Caco-2 (cell line): ENCODE measurements at regions not wholly inside any gene's neighbourhood (a gene's known extent, or its start where the extent isn't known, plus 50 kb on each side); places are given as distances from the start of the nearest gene placed in this dataset.

ENCODE experiments used
- BruUV-seq: library from RNA; stranded (reverse); fragments of 400-500 nt; replicated peaks from 2 replicates; lab custom pipeline; 2021; lab: Mats Ljungman, UMichigan
- CTCF ChIA-PET: fragments of 300-600 bp; sonication (Branson Sonifier 250); formaldehyde crosslinking; loops from one replicate; lab custom pipeline; 2022; ENCODE audit warnings: antibody characterized with exemption; lab: Charles Lee
- POLR2A ChIA-PET: fragments of 300-600 bp; sonication (Branson Sonifier 250); formaldehyde crosslinking; loops from one replicate; lab custom pipeline; 2022; ENCODE audit warnings: antibody characterized with exemption; lab: Charles Lee
- DNase-seq, 2 experiments: peaks; one replicate each; pipeline versions ENCODE4 v3.0.0 to v3.0.0-alpha.2; 2020 to 2022
- H3K27me3 ChIP-seq: replicated peaks from 2 replicates; pipeline ENCODE4 v1.6.0; 2011; ENCODE audit warnings: low read length; ENCODE audit not compliant: control insufficient read depth, insufficient read depth
- H3K36me3 ChIP-seq: 2 replicates; pipeline ENCODE4 v1.5.1; 2011; ENCODE audit warnings: low read length; ENCODE audit not compliant: control insufficient read depth, insufficient read depth
- H3K4me1 ChIP-seq: fragments of 250-450 bp; sonication (Bioruptor Pico); 2 replicates; pipeline ENCODE4 v1.5.1; 2020; ENCODE audit warnings: mild to moderate bottlenecking
- H3K4me3 ChIP-seq: 2 replicates; pipeline ENCODE4 v1.5.1; 2011; ENCODE audit warnings: low read depth, mild to moderate bottlenecking, control low read depth, low read length
- H3K9me3 ChIP-seq: fragments of 250-450 bp; sonication (Bioruptor Pico); 2 replicates; pipeline ENCODE4 v1.5.1; 2020; ENCODE audit warnings: mild to moderate bottlenecking, moderate library complexity
- H3K27ac Mint-ChIP-seq: one replicate; pipeline ENCODE4 v1.8.0; 2022; ENCODE audit warnings: mixed read lengths; ENCODE audit not compliant: unreplicated experiment
- H3K27me3 Mint-ChIP-seq: one replicate; pipeline ENCODE4 v1.8.0; 2022; ENCODE audit warnings: mixed read lengths; ENCODE audit not compliant: insufficient read depth, unreplicated experiment
- H3K36me3 Mint-ChIP-seq: one replicate; pipeline ENCODE4 v1.8.0; 2022; ENCODE audit warnings: mild to moderate bottlenecking, mixed read lengths; ENCODE audit not compliant: insufficient read depth, unreplicated experiment
- H3K4me1 Mint-ChIP-seq: one replicate; pipeline ENCODE4 v1.8.0; 2022; ENCODE audit warnings: low read depth, mixed read lengths; ENCODE audit not compliant: unreplicated experiment
- H3K4me3 Mint-ChIP-seq: one replicate; pipeline ENCODE4 v1.8.0; 2022; ENCODE audit warnings: mild to moderate bottlenecking, moderate library complexity, mixed read lengths; ENCODE audit not compliant: unreplicated experiment
- H3K9me3 Mint-ChIP-seq: one replicate; pipeline ENCODE4 v1.8.0; 2022; ENCODE audit warnings: mixed read lengths; ENCODE audit not compliant: unreplicated experiment
- intact Hi-C: fragments of 100-400 bp; cut with micrococcal nuclease; formaldehyde crosslinking; loops from one replicate; pipeline ENCODE4 v1.10.0; 2022; ENCODE audit not compliant: unreplicated experiment
- TF ChIP-seq, protein P1 (sequence below), 2 experiments: fragments of 200-600 bp in 1 of 2; IDR thresholded peaks; 1 replicate in 1 of 2; 2 replicates in 1 of 2; pipeline versions ENCODE4 v1.5.1 to v1.8.0; 2011 to 2022; ENCODE audit warnings: antibody characterized with exemption in 1 of 2, control low read depth in 1 of 2, inconsistent platforms in 1 of 2, low read depth in 1 of 2, low read length in 1 of 2, mild to moderate bottlenecking in 1 of 2, moderate library complexity in 1 of 2; ENCODE audit not compliant: insufficient read depth in 1 of 2, severe bottlenecking in 1 of 2, unreplicated experiment in 1 of 2

GRCh38 chr2:204331180-204331579 lies 214.1 kb upstream of the PARD3B start:
- H3K4me3 ChIP-seq, result no peak overlapping the region
- no peaks in the 10 kb centered on the region for H3K36me3 ChIP-seq
- H3K4me3 Mint-ChIP-seq, result no peak overlapping the region
- no peaks in the 10 kb centered on the region for H3K27me3 Mint-ChIP-seq
- H3K27me3 ChIP-seq, result no peaks in the 10 kb centered on the region
- H3K27ac Mint-ChIP-seq, result no peak overlapping the region
- H3K9me3 Mint-ChIP-seq, result no peaks in the 10 kb centered on the region
- ChIA-PET CTCF (no interaction called here), POLR2A (no interaction called here)
- no peak for DNase-seq
- H3K4me1 Mint-ChIP-seq, result peaks cover 17% of the 10 kb centered on the region
- no peaks in the 10 kb centered on the region for H3K36me3 Mint-ChIP-seq
- intact Hi-C loops, result no loop called here
- no peaks in the 10 kb centered on the region for H3K9me3 ChIP-seq
- TF ChIP-seq, protein P1, sequence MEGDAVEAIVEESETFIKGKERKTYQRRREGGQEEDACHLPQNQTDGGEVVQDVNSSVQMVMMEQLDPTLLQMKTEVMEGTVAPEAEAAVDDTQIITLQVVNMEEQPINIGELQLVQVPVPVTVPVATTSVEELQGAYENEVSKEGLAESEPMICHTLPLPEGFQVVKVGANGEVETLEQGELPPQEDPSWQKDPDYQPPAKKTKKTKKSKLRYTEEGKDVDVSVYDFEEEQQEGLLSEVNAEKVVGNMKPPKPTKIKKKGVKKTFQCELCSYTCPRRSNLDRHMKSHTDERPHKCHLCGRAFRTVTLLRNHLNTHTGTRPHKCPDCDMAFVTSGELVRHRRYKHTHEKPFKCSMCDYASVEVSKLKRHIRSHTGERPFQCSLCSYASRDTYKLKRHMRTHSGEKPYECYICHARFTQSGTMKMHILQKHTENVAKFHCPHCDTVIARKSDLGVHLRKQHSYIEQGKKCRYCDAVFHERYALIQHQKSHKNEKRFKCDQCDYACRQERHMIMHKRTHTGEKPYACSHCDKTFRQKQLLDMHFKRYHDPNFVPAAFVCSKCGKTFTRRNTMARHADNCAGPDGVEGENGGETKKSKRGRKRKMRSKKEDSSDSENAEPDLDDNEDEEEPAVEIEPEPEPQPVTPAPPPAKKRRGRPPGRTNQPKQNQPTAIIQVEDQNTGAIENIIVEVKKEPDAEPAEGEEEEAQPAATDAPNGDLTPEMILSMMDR (IDR thresholded peaks at IDR 0.05; ENCODE audit: insufficient read depth in 1 of 2, low read depth in 1 of 2, low read length in 1 of 2, severe bottlenecking in 1 of 2, unreplicated experiment in 1 of 2), result no peak
- H3K4me1 ChIP-seq, result peaks cover 4% of the 10 kb centered on the region; the same call in 1 of the 2 replicates
- BruUV-seq, result no TSS peak

DNA sequence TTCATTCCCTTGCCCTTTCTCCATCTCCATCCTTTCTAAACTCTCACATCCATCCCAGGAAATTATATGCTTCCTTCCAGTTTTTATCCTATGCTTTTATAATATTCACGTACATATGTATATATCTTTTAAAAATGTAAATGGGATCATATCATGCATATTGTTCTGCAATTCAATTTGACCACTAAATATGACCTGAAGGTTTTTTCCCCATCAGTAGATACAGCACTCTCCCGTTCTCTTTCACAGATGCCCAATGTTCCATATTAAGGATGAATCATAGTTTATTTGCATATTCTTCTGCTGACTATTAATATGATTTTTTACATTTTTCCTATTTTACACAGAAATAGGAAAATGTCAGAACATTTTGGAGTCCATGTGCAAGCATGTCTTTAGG lies 213.3 kb upstream of the PARD3B start:
- no peak for DNase-seq
- H3K36me3 ChIP-seq, result no peaks in the 10 kb centered on the region
- H3K27me3 ChIP-seq, result no peaks in the 10 kb centered on the region
- peaks cover 5% of the 10 kb centered on the region; the same call in 1 of the 2 replicates for H3K4me1 ChIP-seq
- no peaks in the 10 kb centered on the region for H3K9me3 ChIP-seq
- peaks cover 9% of the 10 kb centered on the region for H3K4me1 Mint-ChIP-seq
- intact Hi-C loops, result no loop called here
- TF ChIP-seq, protein P1 (IDR thresholded peaks at IDR 0.05; ENCODE audit: insufficient read depth in 1 of 2, low read depth in 1 of 2, low read length in 1 of 2, severe bottlenecking in 1 of 2, unreplicated experiment in 1 of 2), result no peak
- no peaks in the 10 kb centered on the region for H3K36me3 Mint-ChIP-seq
- POLR2A ChIA-PET, result no interaction called here
- no peak overlapping the region for H3K4me3 ChIP-seq
- BruUV-seq, result no TSS peak
- H3K9me3 Mint-ChIP-seq, result no peaks in the 10 kb centered on the region
- H3K27ac Mint-ChIP-seq, result no peak overlapping the region
- no peaks in the 10 kb centered on the region for H3K27me3 Mint-ChIP-seq
- CTCF ChIA-PET, result no interaction called here
- H3K4me3 Mint-ChIP-seq, result no peak overlapping the region

DNA sequence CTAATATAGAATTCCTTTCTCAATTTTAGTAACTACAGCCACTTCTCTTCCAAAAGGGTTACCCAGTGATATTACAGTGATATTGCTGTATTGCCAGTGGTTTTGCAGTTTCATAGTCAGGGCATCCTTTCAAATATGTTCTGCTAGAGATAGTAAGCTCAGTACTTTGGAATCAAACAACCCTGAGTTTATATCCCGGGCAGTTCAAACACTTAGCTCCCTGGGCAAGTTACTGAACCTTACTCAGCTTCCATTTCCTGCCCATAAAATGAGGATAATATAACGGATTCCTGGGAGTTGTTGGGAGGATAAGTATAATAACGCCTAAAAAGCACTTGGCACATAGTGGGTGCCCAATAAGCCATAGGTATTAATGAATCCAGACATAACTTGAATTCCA lies 212.6 kb upstream of the PARD3B start:
- Mint-ChIP-seq H3K27ac (no peak overlapping the region), H3K4me3 (no peak overlapping the region), H3K36me3 (no peaks in the 10 kb centered on the region), H3K4me1 (peaks cover 11% of the 10 kb centered on the region), H3K9me3 (peaks cover 6% of the 10 kb centered on the region), H3K27me3 (no peaks in the 10 kb centered on the region)
- intact Hi-C loops, result no loop called here
- ChIA-PET POLR2A (no interaction called here), CTCF (no interaction called here)
- no peak for DNase-seq
- H3K9me3 ChIP-seq, result no peaks in the 10 kb centered on the region
- BruUV-seq, result no TSS peak
- peaks cover 6% of the 10 kb centered on the region for H3K4me1 ChIP-seq
- H3K4me3 ChIP-seq, result no peak overlapping the region
- TF ChIP-seq, protein P1 (IDR thresholded peaks at IDR 0.05; ENCODE audit: insufficient read depth in 1 of 2, low read depth in 1 of 2, low read length in 1 of 2, severe bottlenecking in 1 of 2, unreplicated experiment in 1 of 2), result no peak
- H3K36me3 ChIP-seq, result no peaks in the 10 kb centered on the region
- H3K27me3 ChIP-seq, result no peaks in the 10 kb centered on the region
